Tibial nerve (tissue), 4 donors: ENCODE measurements at regions not wholly inside any gene's neighbourhood (a gene's known extent, or its start where the extent isn't known, plus 50 kb on each side); places are given as distances from the start of the nearest gene placed in this dataset.

Experiments used
- CTCF ChIP-seq, 5 experiments: fragments of 200-600 bp in 3 of 5; fragments of 450-650 bp in 2 of 5; sonication (generic) in 3 of 5; IDR thresholded peaks; one replicate each; pipeline ENCODE4 v1.5.1; 2016 to 2019; ENCODE audit warnings: antibody characterized with exemption in 5 of 5, mild to moderate bottlenecking in 3 of 5, moderate library complexity in 2 of 5
- EP300 ChIP-seq, 2 donors: sonication (generic); formaldehyde crosslinking; IDR thresholded peaks; one replicate each; pipeline ENCODE4 v1.6.1; 2017; ENCODE audit warnings: antibody characterized with exemption in 2 of 2, mild to moderate bottlenecking in 1 of 2
- POLR2A ChIP-seq, 2 donors: fragments of 450-650 bp; IDR thresholded peaks; one replicate each; pipeline ENCODE4 v1.6.1; 2017; ENCODE audit warnings: antibody characterized with exemption in 2 of 2, mild to moderate bottlenecking in 2 of 2, moderate library complexity in 2 of 2

GRCh38 chr1:104574620-104575019 is 824.9 kb downstream of the AMY1C start:
- no peak for TF ChIP-seq POLR2A (IDR thresholded peaks at IDR 0.05)
- TF ChIP-seq EP300 (IDR thresholded peaks at IDR 0.05) = no peak
- TF ChIP-seq CTCF (IDR thresholded peaks at IDR 0.05) = no peak
